ENCODE measurements at regions not wholly inside any gene's neighbourhood (a gene's known extent, or its start where the extent isn't known, plus 50 kb on each side); places are given as distances from the start of the nearest gene placed in this dataset.

DNA sequence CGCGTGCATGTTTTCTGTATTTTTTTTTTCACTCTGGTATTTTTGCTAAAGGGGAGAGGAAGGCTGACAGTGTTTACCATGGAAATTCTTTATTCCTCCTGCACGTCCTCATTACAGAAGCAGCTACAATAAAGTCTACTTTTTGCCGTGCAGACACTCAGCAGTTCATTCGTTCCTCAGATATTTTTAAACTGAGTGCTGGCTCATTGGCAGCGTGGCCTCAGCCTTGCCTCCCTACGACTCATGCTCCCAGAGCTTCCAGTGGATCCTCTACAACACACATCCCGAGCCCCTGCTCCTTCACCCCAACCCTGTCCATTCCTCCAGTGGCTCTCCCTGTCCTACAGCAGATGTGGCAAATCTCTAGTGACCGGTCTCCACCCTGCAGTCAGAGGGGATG, 239.2 kb upstream of the ZMIZ1 start:
- no peak for DNase-seq (ENCODE audit: low spot score)

DNA sequence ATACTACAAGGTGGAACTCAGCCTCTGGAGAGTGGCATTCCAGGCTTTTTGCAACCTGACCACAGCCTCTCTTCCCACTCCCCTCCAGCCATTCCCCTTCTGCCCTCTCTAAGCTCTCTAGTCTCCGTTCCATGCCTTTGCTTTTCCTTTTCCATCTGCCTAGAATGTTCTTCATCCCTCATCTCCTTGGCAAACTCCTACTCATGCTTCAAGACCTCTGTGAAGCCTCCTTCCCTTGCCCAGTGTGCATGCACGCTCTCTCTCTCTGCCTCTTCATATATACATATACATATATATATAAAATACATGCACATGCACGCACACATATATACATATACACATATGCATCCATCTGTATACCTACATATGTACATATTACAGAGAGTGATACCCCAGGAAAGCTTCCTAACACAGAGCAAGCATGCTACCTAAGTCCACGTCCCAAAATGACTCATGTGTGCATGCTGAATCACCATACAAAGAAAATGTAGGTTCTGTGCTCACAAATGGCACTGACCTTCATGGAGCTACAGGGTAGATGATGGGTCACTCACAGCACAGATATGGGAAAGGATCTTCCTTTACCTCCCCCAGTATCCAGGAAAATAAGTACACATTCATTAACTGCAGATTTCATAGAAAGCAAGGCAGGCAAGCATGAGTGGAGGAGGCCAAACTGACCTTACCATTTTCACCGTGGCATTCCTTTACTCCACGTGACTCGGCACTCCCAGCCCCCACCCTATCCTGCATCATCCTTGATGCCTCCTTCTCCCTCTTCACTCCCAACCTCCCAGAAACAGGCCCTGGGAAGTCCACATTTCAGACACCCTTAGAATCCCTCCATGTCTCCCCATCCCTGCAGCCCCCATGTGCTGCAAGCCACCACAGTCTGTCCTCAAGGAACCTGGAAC, 238.4 kb upstream of the ZMIZ1 start:
- no peak for DNase-seq (ENCODE audit: low spot score)

DNA sequence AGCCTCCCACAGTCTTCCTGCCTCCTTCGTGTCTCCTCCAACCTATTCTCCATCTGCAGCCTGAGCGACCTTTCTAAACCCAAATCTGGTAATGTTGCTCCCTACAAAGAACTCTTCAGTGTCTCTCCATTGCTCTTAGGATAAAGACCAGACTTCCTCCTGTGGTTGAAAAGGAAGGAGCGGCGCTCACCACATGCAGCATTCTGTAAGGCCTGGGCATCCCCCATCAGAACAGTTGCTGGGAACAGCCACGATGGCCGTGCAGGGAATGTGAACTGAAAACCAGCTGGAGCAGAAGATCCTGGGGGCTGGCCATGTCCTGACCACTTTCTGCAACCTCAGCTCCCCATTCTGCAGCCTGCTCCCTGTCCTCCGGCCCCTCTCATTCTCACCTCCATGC, 237.8 kb upstream of the ZMIZ1 start:
- no peak for DNase-seq (ENCODE audit: low spot score)

DNA sequence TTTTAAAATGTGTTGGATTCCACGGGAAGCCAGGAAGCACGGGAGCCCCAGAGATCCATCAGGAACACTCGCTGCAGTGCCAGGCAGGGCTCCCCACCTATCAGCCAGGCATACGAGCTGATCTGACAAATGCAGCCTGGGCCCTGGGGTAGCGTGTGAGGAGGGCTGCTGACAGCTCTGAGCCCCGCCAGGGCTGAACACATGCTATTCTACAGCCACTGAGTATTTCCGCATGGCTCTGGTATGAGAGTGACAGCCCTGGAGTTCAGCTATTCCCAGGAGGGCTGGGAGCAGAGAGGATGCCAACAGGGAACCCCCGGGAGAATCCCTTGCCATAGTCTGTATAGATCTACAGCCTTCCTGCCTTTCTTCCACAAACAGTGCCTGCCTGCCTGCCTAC, 237.3 kb upstream of the ZMIZ1 start:
- no peak for DNase-seq (ENCODE audit: low spot score)

DNA sequence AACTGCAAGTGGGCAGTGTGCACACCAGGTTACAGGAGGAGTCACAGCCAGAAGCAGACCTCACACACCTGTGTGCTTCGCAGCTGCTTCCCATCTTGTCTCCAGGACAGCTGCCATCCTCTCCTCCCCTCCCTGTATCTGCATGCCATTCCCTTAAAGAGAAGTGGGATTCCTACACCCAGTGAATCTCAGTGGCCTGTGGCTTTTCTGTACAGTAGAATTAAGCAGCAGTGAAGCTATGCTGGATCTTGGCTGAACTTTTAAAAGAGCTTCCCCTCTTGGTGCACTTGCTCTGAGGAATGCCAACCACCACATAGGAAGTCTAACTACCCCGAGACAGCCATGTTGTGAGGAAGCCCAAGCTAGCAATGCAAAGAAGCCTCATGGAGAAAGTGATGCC, 236.5 kb upstream of the ZMIZ1 start:
- no peak for DNase-seq (ENCODE audit: low spot score)

DNA sequence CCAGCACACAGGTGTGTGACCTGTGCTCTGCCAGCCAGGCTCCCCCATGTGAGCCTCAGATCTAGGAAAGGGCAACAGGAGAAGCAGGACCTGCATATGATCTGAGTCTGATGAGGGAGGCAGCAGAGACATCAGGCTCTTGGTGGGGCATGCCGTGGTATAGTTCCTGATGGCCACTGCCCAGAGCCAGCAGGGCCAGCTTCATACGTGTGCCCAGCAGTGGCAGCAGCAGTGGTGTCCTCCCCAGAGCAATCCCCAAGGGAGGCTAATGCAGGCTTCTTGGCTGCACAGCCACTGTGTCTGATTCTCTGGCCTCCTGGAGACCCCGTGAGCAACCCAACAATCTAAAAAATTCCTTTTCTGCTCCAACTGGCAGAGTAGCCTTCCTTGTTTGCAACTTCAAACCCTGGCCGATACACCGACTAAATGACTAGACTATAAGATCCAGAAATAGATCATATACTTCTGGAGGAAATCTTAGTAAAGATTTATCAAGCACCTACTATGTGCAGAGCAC, 230.6 kb upstream of the ZMIZ1 start:
- no peak for DNase-seq (ENCODE audit: low spot score)

DNA sequence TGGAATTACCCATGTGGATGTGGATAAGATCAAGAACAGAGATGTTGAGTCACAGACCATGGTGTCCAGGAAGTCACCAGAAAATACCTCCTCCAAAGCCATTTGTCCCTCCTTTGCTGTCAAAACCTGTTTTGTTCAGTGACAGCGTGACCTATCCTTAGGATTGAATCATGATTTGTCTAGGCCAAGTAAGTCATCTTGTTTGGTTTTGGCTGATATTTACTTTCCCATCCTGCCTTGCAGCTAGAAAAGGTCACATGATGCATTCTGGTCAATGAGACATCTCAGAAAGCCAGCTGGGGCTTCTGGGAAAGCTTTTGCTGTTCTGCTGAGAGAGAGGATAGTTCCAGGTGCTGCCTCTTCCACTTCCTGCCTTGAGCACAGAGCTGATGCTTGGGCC, 225.3 kb upstream of the ZMIZ1 start:
- no peak for DNase-seq (ENCODE audit: low spot score)

DNA sequence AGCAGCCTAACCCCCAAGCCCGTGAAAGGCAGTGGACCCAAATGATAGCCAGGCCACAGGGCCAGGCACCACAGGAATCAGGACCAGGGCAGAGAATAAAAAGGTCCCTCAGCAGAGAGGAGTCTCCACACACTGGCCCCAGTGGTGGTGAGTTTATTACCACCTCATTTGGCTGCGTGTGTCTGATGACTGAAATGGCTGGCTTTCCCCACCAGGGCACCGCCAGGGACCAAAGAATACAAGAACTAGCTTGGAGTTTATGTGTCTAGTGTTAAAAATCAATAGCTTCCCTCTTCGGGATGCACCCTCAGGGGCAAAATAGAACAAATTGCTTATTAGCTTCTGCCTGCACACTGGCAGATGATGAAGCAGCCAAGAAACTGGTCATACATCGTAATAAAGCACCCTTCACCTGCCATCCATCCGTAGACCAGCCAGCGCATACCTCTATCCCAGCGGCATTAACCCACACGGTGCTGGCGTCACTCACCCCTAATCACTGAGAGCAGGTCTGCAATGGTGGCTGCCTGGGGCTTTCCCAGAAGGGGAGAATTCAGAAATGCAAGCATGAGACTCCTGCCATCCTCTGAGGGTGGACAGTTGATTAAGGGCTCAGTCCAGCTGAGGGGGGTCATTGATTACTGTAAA, 223.7 kb upstream of the ZMIZ1 start:
- DNase-seq (ENCODE audit: low spot score), result no peak

DNA sequence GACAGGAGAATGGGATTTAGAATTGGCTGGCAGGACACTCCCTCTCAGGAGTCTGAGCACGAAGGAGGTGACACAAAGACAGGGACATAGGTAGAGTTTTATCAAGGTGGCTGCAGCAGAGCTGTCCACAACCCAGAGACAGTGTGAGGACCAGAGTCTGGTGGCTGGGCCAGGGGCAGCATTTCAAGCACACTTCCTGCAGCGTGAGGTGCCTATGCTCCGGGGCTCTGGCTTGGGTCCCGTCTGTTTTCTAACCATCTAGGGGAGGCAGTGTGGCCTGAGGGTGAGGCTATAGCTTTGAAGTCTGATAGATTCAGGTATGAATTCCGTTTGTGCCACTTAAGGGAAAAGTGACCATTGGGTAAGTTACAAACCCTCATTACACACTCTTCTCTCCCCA, 222.7 kb upstream of the ZMIZ1 start:
- DNase-seq (ENCODE audit: low spot score), result no peak

DNA sequence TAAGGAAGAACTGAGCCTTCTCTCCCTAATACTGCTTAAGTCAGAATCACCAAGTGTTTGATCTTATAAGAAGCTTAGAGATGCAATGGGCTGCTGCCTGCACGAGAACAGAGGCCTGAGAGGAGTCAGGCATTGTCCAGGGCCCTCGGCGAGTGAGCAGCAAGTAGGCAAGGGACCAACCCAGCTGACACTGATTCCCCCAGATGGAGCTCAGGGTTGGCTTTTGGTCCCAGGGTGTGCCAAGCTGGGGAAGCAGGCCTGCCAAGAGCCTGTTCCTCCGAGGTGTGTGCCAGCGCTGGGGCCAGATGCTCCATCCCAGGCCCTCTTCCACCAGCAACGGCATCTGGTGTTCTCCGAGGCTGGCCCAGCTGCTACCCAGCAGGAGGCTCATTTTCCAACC, 222.0 kb upstream of the ZMIZ1 start:
- no peak for DNase-seq (ENCODE audit: low spot score)

DNA sequence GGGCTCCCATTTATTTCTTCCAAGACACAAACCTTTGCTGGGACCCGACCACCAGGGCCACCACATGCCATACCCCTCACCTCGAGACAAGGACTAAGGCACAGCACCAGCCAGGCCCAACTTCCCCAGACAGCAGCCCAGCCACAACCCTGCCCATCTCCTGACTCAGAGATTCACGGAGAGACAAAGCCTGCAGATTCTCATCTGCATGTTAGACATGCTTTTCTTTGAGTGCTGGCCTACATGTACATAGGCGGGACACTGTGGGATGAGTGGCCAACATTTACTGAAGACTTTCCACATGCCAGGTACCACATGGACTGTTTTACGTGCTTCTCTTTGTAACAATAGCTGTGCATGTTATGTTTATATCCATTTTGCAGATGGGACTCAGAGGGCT, 221.3 kb upstream of the ZMIZ1 start:
- DNase-seq (ENCODE audit: low spot score), result no peak

DNA sequence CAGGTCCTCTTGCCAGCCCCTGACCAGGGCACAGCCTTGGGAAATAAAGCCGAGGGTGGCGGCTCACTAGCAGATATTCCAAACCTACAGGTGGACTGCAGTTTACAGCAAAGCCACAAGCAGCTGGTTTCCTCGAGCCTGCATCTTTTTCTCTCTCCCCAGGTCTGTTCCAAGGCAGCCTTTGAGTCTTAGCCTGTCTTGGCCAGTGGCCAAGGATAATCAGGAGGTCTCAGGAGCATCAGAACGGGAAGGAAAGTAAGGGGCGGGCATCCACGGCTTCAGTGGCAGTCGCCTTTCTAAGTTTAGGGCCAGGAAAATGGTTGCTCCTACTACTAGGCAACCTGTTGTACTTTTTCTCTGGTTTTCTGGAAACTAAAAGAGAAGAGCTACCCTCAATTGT, 219.7 kb upstream of the ZMIZ1 start:
- no peak for DNase-seq (ENCODE audit: low spot score)

DNA sequence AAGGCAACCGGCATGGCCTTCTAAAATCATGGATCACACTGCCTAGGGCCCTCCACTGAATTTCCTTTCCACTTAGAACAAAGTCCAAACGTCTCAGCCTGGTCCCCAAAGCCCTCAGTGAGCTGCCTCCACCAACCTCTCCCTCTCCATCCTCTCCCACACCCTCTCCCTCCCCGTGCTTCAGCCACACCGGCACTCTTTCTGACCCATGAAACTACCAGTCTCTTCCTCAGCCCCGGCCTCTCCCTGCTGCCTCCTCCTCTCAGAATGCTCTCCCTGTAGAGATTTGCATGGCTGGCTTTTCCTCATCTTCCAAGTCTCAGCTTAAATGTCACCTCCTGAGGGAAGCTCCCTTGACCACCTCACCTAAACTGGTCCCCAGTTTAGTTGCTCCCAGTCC, 219.0 kb upstream of the ZMIZ1 start:
- DNase-seq (ENCODE audit: low spot score), result no peak

DNA sequence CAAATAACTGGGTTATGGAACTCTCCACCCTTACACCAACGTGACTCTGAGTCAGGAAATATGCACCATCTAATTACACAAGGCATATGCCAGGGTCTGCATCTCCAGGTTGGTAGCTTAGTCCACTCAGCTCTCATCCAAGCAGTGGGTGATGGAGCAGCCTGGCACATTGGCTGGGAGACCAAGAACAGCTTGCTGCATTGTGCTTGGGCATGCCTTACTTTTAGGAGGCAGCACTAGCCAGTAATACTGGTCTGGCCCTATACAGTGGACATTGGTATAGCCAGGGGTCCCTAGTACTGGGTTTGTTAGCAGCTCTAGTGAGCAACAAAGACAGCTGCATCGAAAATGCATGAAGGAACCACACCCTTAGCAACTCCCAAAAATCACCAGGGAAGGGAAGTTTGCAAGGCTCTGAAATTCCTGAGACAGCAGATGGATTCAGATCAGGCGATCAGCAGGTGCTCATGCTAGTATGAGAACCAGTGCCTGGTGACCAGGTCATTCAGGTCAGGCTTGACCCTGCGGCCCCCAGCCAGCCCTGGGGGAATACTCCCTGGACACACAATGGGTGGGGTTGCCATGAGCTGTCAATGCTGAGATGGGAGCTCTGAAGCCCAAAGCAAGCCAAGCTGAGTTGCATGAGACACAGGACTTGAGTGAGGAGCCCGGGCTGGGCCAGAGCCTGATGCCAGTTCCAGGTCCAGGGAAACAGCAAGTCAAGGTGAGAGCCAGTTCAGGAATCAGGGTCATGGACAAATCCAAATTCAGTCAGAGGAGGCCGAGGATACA, 217.9 kb upstream of the ZMIZ1 start:
- no peak for DNase-seq (ENCODE audit: low spot score)

DNA sequence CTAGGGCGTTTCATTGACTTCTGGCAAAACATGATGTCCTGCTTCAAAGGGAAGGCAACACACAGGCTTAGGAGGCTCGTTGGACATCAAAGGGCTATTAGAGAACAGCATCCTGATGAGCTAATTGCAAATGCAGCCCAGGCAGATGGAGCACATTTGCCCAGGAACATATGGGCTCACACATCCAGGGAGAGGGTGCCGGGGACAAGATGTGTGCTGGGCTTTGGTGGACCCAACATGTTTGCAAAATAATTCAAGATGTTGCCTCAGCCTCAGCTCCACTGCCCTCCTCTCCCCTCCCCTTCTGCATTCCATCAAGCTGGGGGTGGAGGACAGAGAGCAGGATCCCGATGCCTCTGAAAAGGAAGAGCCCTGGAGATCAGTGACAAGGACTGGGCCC, 217.1 kb upstream of the ZMIZ1 start:
- DNase-seq (ENCODE audit: low spot score), result no peak

DNA sequence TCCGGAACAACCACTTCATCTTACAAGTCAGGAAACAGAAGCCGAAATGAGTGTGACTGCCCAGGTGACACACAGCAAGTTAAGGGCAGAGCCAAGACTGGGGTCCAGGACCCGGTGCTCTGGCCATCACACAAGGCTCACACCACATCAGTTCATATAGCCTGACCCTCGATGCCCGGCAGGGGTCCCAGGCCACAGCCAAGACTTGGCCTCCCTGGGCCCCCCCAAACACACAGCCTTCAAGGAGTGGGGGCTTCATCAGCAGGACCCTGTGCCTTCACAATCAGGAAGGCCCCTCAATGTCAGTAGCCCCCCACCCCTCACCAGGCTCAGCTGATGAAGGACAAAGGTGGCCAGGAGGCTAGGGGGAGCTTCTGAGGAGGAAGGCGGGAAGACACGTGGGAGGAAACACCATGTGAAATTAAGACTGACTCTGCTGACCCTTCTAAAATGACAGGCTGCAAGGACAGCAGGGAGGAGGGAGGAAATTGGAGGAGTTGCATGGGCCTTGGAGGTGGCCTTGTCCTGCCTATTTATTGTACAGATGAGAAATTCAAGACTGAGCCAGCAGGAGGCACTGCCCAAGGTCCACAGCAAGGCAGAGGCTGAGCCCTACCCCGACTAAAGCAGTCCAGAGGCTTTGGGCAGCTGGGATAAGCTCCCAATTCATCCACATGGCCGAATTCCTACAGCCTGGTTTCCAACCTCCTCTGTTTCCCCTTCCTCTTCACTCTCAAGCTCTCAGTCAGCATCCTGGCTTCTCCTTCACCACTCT, 216.1 kb upstream of the ZMIZ1 start:
- DNase-seq (ENCODE audit: low spot score), result no peak

DNA sequence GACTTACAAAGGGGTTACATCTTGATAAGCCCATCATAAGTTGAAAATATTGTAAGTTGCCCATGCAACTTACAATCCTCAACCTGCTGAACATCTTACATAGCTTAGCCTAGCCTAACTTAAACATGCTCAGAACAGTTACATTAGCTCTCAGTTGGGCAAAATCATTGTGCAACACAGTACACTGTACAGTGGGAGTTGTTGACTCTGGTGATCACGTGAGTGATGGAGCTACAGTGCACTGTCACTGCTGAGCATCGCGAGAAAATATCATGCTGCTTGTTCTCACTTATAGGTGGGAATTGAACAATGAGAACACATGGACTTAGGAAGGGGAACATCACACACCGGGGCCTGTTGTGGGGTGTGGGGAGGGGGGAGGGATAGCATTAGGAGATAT, 214.9 kb upstream of the ZMIZ1 start:
- no peak for DNase-seq (ENCODE audit: low spot score)

DNA sequence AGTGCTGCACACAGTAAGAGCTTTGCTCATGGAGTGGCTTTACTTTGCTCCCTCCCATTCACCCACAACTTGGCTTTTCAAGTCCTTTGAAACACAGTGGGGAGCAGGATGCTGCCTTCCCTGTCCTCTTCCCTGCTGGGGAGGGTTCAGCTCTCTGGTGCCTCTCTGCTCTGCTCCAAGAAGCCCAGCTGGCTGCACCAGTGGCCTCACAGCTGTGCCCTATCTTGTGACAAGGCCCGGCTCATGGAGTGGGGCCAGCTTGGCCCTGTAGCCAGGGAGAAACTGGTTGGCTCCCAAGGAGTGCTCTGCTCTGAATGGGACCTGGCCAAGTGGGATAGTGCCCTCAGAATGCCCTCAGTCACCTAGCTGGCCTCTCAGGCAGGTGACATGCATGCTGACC, 212.3 kb upstream of the ZMIZ1 start:
- DNase-seq (ENCODE audit: low spot score), result no peak

DNA sequence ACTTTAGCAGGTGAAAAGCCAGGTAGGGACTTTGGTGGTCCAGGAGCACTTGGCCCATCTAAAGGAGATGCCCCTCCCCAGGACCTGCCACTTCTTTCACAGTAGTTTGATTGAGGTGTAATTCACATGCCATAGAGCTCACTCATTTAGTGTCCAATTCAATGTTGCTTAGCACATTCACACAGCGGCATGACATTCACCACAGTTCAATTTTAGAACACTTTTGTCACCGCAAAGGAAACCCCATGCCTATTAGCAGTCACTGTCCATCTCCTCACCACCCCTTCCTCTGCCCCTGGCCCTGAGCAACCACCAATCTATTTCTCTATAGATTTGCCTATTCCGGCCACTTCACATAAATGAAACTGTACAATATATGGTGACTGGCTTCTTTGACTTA, 211.6 kb upstream of the ZMIZ1 start:
- no peak for DNase-seq (ENCODE audit: low spot score)

DNA sequence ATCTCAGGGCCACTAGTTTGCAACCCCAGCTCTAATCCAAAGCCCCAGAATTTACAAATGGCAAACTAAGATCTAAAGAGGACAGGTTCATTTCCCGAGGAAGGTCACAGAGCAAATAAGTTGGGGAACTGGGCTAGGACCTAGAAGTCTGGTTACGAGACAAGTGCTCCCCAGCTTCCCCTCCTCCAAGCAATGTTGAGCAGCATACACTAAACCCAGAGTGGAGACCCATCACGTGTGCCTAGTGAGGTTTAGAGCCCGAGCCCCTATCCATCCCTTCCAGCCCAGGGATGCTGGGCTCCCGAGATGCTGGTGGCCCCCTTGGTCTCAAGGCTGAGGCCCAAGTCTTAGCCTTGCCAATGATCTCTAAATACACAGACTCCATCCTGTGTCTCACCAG, 209.5 kb upstream of the ZMIZ1 start:
- DNase-seq (ENCODE audit: low spot score), result no peak

DNA sequence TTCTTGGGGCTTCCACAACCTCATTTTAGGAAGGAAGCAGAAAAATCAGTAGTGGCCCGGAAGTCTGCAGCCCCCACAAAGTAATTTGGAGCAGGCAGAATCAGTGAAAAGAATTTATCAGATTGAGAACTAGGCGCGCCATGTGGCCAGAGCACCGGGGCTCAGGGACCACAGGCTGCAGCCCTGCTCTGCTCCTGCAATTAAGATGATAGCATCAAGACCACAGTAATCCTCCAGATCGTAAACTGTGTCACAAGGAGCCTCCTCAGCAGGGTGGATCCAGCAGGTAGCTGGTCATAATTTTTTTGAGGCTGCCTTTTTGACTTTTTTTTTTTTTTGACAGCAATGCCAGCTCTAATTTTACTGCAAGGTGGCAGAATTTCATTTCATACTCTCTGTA, 209.0 kb upstream of the ZMIZ1 start:
- no peak for DNase-seq (ENCODE audit: low spot score)
